Tibial artery (tissue), 4 donors: ENCODE measurements at regions not wholly inside any gene's neighbourhood (a gene's known extent, or its start where the extent isn't known, plus 50 kb on each side); places are given as distances from the start of the nearest gene placed in this dataset.

Source experiments
- DNase-seq, 2 donors: peaks; one replicate each; pipeline ENCODE4 v3.0.0-alpha.2; 2019
- H3K27ac ChIP-seq, 2 donors: fragments of 200-600 bp; sonication (generic) in 1 of 2; 1 replicate in 1 of 2; 2 replicates in 1 of 2; pipeline ENCODE4 v1.5.1; 2018 to 2019; ENCODE audit warnings: mild to moderate bottlenecking in 1 of 2
- H3K27me3 ChIP-seq, 2 donors: fragments of 200-600 bp; sonication (generic) in 1 of 2; one replicate each; pipeline versions ENCODE4 v1.5.1 to v1.6.0; 2016 to 2019
- H3K36me3 ChIP-seq, 3 donors: fragments of 200-600 bp; sonication (generic) in 2 of 3; one replicate each; pipeline ENCODE4 v1.5.1; 2016 to 2019; ENCODE audit warnings: mild to moderate bottlenecking in 2 of 3
- H3K4me1 ChIP-seq, 4 donors: fragments of 200-600 bp; sonication (generic) in 2 of 4; 1 replicate in 3 of 4; 2 replicates in 1 of 4; pipeline ENCODE4 v1.5.1; 2016 to 2019
- H3K4me3 ChIP-seq, 2 donors: fragments of 200-600 bp; sonication (generic) in 1 of 2; 1 replicate in 1 of 2; 2 replicates in 1 of 2; pipeline ENCODE4 v1.5.1; 2018 to 2019; ENCODE audit warnings: mild to moderate bottlenecking in 2 of 2
- H3K9me3 ChIP-seq, 3 donors: fragments of 200-600 bp; sonication (generic) in 1 of 3; one replicate each; pipeline ENCODE4 v1.5.1; 2016 to 2019
- intact Hi-C: fragments of 100-400 bp; cut with DNase I; formaldehyde crosslinking; loops from one replicate; pipeline ENCODE4 v1.15.0; 2023; ENCODE audit warnings: low total_unique reads
- TF ChIP-seq, protein P1 (sequence below), 2 experiments: fragments of 200-600 bp in 1 of 2; fragments of 450-650 bp in 1 of 2; IDR thresholded peaks; one replicate each; pipeline ENCODE4 v1.5.1; 2017 to 2019; ENCODE audit warnings: antibody characterized with exemption in 2 of 2, mild to moderate bottlenecking in 1 of 2, moderate library complexity in 1 of 2

DNA sequence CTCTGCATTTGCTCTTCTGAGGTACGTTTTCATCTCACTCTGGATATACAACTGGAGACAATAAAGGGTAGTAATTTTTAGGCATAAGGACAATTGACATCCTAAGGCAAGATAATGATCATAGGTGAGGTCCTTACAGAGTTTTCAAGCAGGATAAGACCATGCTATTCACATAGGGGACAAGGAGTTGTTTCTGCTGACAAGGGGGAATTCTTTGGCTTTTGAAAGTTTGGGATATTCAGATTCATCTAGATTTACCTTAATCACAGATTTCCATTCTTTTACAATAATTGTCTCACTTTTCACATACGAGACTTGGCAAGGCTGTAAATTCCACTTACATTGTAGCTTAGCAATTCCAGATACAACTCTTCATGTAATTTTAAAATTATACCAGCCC, 256.2 kb downstream of the AASDHPPT start:
- no peaks in the 10 kb centered on the region for H3K27me3 ChIP-seq
- no peaks in the 10 kb centered on the region for H3K4me1 ChIP-seq
- intact Hi-C loops = no loop called here
- H3K9me3 ChIP-seq = no peaks in the 10 kb centered on the region
- DNase-seq = no peak
- H3K27ac ChIP-seq = no peak overlapping the region
- TF ChIP-seq, protein P1, sequence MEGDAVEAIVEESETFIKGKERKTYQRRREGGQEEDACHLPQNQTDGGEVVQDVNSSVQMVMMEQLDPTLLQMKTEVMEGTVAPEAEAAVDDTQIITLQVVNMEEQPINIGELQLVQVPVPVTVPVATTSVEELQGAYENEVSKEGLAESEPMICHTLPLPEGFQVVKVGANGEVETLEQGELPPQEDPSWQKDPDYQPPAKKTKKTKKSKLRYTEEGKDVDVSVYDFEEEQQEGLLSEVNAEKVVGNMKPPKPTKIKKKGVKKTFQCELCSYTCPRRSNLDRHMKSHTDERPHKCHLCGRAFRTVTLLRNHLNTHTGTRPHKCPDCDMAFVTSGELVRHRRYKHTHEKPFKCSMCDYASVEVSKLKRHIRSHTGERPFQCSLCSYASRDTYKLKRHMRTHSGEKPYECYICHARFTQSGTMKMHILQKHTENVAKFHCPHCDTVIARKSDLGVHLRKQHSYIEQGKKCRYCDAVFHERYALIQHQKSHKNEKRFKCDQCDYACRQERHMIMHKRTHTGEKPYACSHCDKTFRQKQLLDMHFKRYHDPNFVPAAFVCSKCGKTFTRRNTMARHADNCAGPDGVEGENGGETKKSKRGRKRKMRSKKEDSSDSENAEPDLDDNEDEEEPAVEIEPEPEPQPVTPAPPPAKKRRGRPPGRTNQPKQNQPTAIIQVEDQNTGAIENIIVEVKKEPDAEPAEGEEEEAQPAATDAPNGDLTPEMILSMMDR (IDR thresholded peaks at IDR 0.05) = no peak
- no peaks in the 10 kb centered on the region for H3K36me3 ChIP-seq
- H3K4me3 ChIP-seq = no peak overlapping the region

GRCh38 chr11:106344394-106344793, 266.9 kb downstream of the AASDHPPT start:
- DNase-seq = no peak
- Histone ChIP-seq H3K27ac (no peak overlapping the region), H3K36me3 (no peaks in the 10 kb centered on the region), H3K4me3 (no peak overlapping the region), H3K27me3 (no peaks in the 10 kb centered on the region), H3K4me1 (no peaks in the 10 kb centered on the region), H3K9me3 (no peaks in the 10 kb centered on the region)
- intact Hi-C loops = no loop called here
- TF ChIP-seq, protein P1 (IDR thresholded peaks at IDR 0.05) = no peak

- Histone ChIP-seq H3K27ac (no peak overlapping the region), H3K4me3 (no peak overlapping the region), H3K36me3 (no peaks in the 10 kb centered on the region), H3K4me1 (no peaks in the 10 kb centered on the region), H3K9me3 (no peaks in the 10 kb centered on the region), H3K27me3 (no peaks in the 10 kb centered on the region)
- no peak for DNase-seq
- TF ChIP-seq, protein P1 (IDR thresholded peaks at IDR 0.05) = no peak
- intact Hi-C loops = no loop called here
These were observed 267.5 kb downstream of the AASDHPPT start for GRCh38 chr11:106344966-106345365.

DNA sequence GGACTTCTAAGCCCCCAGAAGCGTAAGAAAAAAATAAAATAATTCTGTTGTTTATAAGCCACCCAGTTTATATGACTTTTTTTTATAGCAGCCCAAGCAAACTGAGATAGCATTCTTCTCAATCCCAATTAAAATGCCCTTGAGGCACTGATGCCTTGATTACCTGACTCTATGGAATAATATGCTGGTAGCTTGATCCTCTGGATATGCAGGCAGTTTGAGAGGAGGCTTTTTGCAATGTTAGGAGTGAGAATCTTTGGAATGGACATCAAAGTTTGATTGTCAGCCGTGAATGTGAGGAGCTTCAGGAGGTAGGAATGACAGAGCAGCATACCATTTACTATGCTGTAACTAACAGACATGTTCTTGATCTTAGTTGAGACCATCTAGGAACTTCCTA, 275.6 kb downstream of the AASDHPPT start:
- H3K4me1 ChIP-seq = no peaks in the 10 kb centered on the region
- intact Hi-C loops = no loop called here
- TF ChIP-seq, protein P1 (IDR thresholded peaks at IDR 0.05) = no peak
- H3K36me3 ChIP-seq = no peaks in the 10 kb centered on the region
- no peak for DNase-seq
- no peaks in the 10 kb centered on the region for H3K27me3 ChIP-seq
- no peak overlapping the region for H3K27ac ChIP-seq
- H3K4me3 ChIP-seq = no peak overlapping the region
- no peaks in the 10 kb centered on the region for H3K9me3 ChIP-seq

GRCh38 chr11:106369224-106369623, 291.8 kb downstream of the AASDHPPT start:
- Histone ChIP-seq H3K9me3 (no peaks in the 10 kb centered on the region), H3K4me1 (no peaks in the 10 kb centered on the region), H3K4me3 (no peak overlapping the region), H3K27ac (no peak overlapping the region), H3K27me3 (no peaks in the 10 kb centered on the region), H3K36me3 (no peaks in the 10 kb centered on the region)
- TF ChIP-seq, protein P1 (IDR thresholded peaks at IDR 0.05) = no peak
- intact Hi-C loops = no loop called here
- DNase-seq = no peak

DNA sequence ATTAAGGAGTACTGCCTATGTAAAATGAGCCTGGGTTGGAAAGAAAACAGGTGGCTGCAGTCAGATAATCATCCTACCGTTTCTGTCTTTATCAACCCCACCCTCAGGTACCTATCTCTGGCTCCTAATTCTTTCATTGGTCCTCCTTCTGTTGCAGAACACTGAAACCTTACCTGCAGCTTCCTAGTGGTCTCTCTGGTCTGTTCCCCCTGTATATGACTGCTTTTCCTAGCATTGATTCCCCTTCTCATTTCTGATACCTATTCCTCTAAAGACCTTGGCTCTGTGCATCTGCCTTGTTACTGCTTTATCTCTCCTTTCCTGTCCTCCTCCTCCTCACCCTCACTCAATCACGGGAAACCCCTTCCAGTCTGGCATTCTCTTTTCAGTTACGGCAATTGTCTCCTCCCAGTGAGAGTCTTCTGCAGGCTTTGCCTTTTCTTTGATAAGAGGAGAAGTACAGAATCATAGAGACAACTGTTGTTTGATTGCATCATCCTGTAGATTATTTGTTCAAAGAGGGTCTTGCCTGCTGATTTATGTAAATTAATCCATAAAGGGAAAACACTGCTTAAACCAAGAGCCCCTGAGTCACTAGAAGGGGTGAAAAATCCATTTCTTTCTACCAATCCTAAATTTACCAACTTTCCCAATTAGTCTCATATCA, 301.2 kb downstream of the AASDHPPT start:
- H3K36me3 ChIP-seq = no peaks in the 10 kb centered on the region
- no peaks in the 10 kb centered on the region for H3K4me1 ChIP-seq
- no peaks in the 10 kb centered on the region for H3K9me3 ChIP-seq
- TF ChIP-seq, protein P1 (IDR thresholded peaks at IDR 0.05) = no peak
- no peak overlapping the region for H3K27ac ChIP-seq
- intact Hi-C loops = no loop called here
- DNase-seq = no peak
- H3K27me3 ChIP-seq = no peaks in the 10 kb centered on the region
- H3K4me3 ChIP-seq = no peak overlapping the region
